A549 (cell line): ENCODE measurements at regions not wholly inside any gene's neighbourhood (a gene's known extent, or its start where the extent isn't known, plus 50 kb on each side); places are given as distances from the start of the nearest gene placed in this dataset.

Source experiments
- ATAC-seq, 2 experiments: fragments of 200-7000 bp in 1 of 2; fragments of >200 bp in 1 of 2; cut with Nextera tagmentation in 1 of 2; cut with Tn5 transposase in 1 of 2; 3 replicates each; pipeline versions ENCODE4 v1.8.0 to v1.9.1; 2018 to 2020; ENCODE audit warnings: mild to moderate bottlenecking in 1 of 2, moderate library complexity in 1 of 2
- CTCF ChIA-PET: fragments of 300-600 bp; sonication (Branson Sonifier 250); formaldehyde crosslinking; extraction: SDS; loops from one replicate; lab custom pipeline; 2021; ENCODE audit warnings: antibody characterized with exemption, inconsistent platforms; lab: Yijun Ruan, JAX
- POLR2A ChIA-PET: fragments of 350-600 bp; formaldehyde crosslinking; extraction: SDS; loops from one replicate; lab custom pipeline; 2021; ENCODE audit warnings: antibody characterized with exemption, inconsistent platforms; lab: Yijun Ruan, JAX
- DNase-seq, 2 experiments: peaks; one replicate each; pipeline versions ENCODE4 v3.0.0 to v3.0.0-alpha.2; 2011 to 2016; ENCODE audit warnings: low read depth in 1 of 2, low spot score in 1 of 2
- FAIRE-seq: peaks from 2 replicates; lab custom pipeline; 2011; peaks lifted over from hg19 to GRCh38; lab: Jason Lieb, UNC
- H3K27ac ChIP-seq, 2 experiments: fragments of >200 bp; sonication (Bioruptor Twin); formaldehyde crosslinking; 3 replicates each; pipeline ENCODE4 v1.5.1; 2016 to 2017
- H3K4me1 ChIP-seq: fragments of >200 bp; sonication (Bioruptor Twin); formaldehyde crosslinking; 3 replicates; pipeline ENCODE4 v1.6.1; 2016
- H3K4me2 ChIP-seq: fragments of >200 bp; sonication (Bioruptor Twin); formaldehyde crosslinking; 3 replicates; pipeline ENCODE4 v1.6.1; 2016
- H3K4me3 ChIP-seq: fragments of >200 bp; sonication (Bioruptor Twin); formaldehyde crosslinking; 3 replicates; pipeline ENCODE4 v1.5.1; 2016
- H3K9me3 ChIP-seq: fragments of >200 bp; sonication (Bioruptor Twin); formaldehyde crosslinking; 3 replicates; pipeline ENCODE4 v1.6.1; 2016
- CBX2 ChIP-seq: fragments of 200-600 bp; sonication (generic); IDR thresholded peaks from 2 replicates; pipeline ENCODE4 v1.6.1; 2016; ENCODE audit warnings: low read depth, mild to moderate bottlenecking, borderline replicate concordance
- CBX8 ChIP-seq: fragments of 200-600 bp; sonication (generic); IDR thresholded peaks from 2 replicates; pipeline ENCODE4 v1.6.1; 2016
- CHD2 ChIP-seq: fragments of 150-350 bp; IDR thresholded peaks from 2 replicates; pipeline ENCODE4 v1.6.1; 2014; ENCODE audit warnings: low read length; ENCODE audit not compliant: partially characterized antibody
- CHD4 ChIP-seq: fragments of 200-600 bp; sonication (generic); IDR thresholded peaks from 2 replicates; pipeline ENCODE4 v1.6.1; 2016; ENCODE audit warnings: antibody characterized with exemption, mild to moderate bottlenecking, borderline replicate concordance
- EHMT2 ChIP-seq: fragments of 200-600 bp; sonication (generic); IDR thresholded peaks from 2 replicates; pipeline ENCODE4 v1.6.1; 2016; ENCODE audit warnings: antibody characterized with exemption, low read depth, mild to moderate bottlenecking, moderate library complexity
- EP300 ChIP-seq, 2 experiments: fragments of >200 bp; sonication (Bioruptor Twin); formaldehyde crosslinking; IDR thresholded peaks; 2 replicates in 1 of 2; 3 replicates in 1 of 2; pipeline ENCODE4 v1.6.1; 2016 to 2017
- FOSL2 ChIP-seq, 2 experiments: fragments of 450-650 bp in 1 of 2; fragments of >200 bp in 1 of 2; sonication (Bioruptor Twin) in 1 of 2; formaldehyde crosslinking; IDR thresholded peaks; 2 replicates each; pipeline versions ENCODE4 v1.5.0 to v1.6.1; 2016 to 2020; ENCODE audit warnings: mild to moderate bottlenecking in 1 of 2, moderate library complexity in 1 of 2
- HDAC2 ChIP-seq: fragments of 200-600 bp; sonication (generic); IDR thresholded peaks from 2 replicates; pipeline ENCODE4 v1.6.1; 2016
- HOXB13 ChIP-seq: fragments of 250-450 bp; sonication (Bioruptor Pico); IDR thresholded peaks from 2 replicates; pipeline ENCODE4 v1.5.0; 2020; ENCODE audit warnings: low read depth, mild to moderate bottlenecking, moderate library complexity
- HOXB5 ChIP-seq: fragments of 250-450 bp; sonication (Bioruptor Pico); IDR thresholded peaks from 2 replicates; pipeline ENCODE4 v1.5.0; 2020; ENCODE audit warnings: mild to moderate bottlenecking, moderate library complexity
- KDM5A ChIP-seq: fragments of 200-600 bp; sonication (generic); IDR thresholded peaks from 2 replicates; pipeline ENCODE4 v1.6.1; 2016; ENCODE audit warnings: antibody characterized with exemption, mild to moderate bottlenecking
- MAZ ChIP-seq: fragments of 150-350 bp; IDR thresholded peaks from 2 replicates; pipeline ENCODE4 v1.6.1; 2014; ENCODE audit warnings: antibody characterized with exemption, low read depth, low read length, borderline replicate concordance
- MYC ChIP-seq: IDR thresholded peaks from 2 replicates; pipeline ENCODE4 v1.6.1; 2012; ENCODE audit warnings: mild to moderate bottlenecking, inconsistent platforms, low read length, improper control_type of control experiment, borderline replicate concordance
- NFE2L2 ChIP-seq: fragments of 150-350 bp; conservative IDR thresholded peaks from 2 replicates; pipeline ENCODE4 v1.6.1; 2014; ENCODE audit warnings: low read length
- NPAS2 ChIP-seq: fragments of 250-450 bp; sonication (Bioruptor Pico); IDR thresholded peaks from 2 replicates; pipeline ENCODE4 v1.8.0; 2022; ENCODE audit warnings: mild to moderate bottlenecking, moderate library complexity, borderline replicate concordance
- NR3C1 ChIP-seq: fragments of >200 bp; sonication (Bioruptor Twin); formaldehyde crosslinking; IDR thresholded peaks from 3 replicates; pipeline ENCODE4 v1.6.1; 2017
- PHF8 ChIP-seq: fragments of 200-600 bp; sonication (generic); IDR thresholded peaks from 2 replicates; pipeline ENCODE4 v1.6.1; 2016; ENCODE audit warnings: low read depth, mild to moderate bottlenecking, antibody characterized with exemption, moderate library complexity, borderline replicate concordance
- POLR2A ChIP-seq: IDR thresholded peaks from 2 replicates; pipeline ENCODE4 v1.6.1; 2012; ENCODE audit warnings: mild to moderate bottlenecking, low read length
- POLR2AphosphoS2 ChIP-seq: conservative IDR thresholded peaks from 2 replicates; pipeline ENCODE4 v1.6.1; 2012; ENCODE audit warnings: low read length, improper control_type of control experiment, inconsistent platforms
- RAD21 ChIP-seq, 2 experiments: fragments of >200 bp in 1 of 2; sonication (Bioruptor Twin) in 1 of 2; formaldehyde crosslinking in 1 of 2; IDR thresholded peaks in 1 of 2; conservative IDR thresholded peaks in 1 of 2; 2 replicates in 1 of 2; 3 replicates in 1 of 2; pipeline ENCODE4 v1.6.1; 2012 to 2018; ENCODE audit warnings: inconsistent platforms in 1 of 2
- RCOR1 ChIP-seq: fragments of 150-350 bp; IDR thresholded peaks from 2 replicates; pipeline ENCODE4 v1.6.1; 2014; ENCODE audit warnings: antibody characterized with exemption, low read length, low read depth
- RFX5 ChIP-seq: fragments of 450-650 bp; IDR thresholded peaks from 2 replicates; pipeline ENCODE4 v1.7.1; 2014; ENCODE audit warnings: antibody characterized with exemption, mild to moderate bottlenecking, moderate library complexity
- ZFP36 ChIP-seq: fragments of 450-650 bp; IDR thresholded peaks from 2 replicates; pipeline ENCODE4 v1.6.1; 2014; ENCODE audit warnings: borderline replicate concordance; ENCODE audit not compliant: partially characterized antibody
- ZNF302 ChIP-seq: fragments of 250-450 bp; sonication (Bioruptor Pico); IDR thresholded peaks from 2 replicates; pipeline ENCODE4 v1.9.0; 2021; ENCODE audit warnings: inconsistent platforms, mild to moderate bottlenecking, moderate library complexity
- ZSCAN20 ChIP-seq: fragments of 250-450 bp; sonication (Bioruptor Pico); IDR thresholded peaks from 2 replicates; pipeline ENCODE4 v1.8.0; 2022; ENCODE audit warnings: mild to moderate bottlenecking, moderate library complexity
- WGBS: methylation state at CpG from one replicate; pipeline ENCODE4 v1.1.6; 2017; ENCODE audit errors: missing lambda C conversion rate; 5-methylcytosine and 5-hydroxymethylcytosine counted together
- TF ChIP-seq, protein P1 (sequence below): fragments of >200 bp; sonication (Bioruptor Twin); formaldehyde crosslinking; IDR thresholded peaks from 3 replicates; pipeline ENCODE4 v1.5.1; 2016
- TF ChIP-seq, protein P2 (sequence below): fragments of 150-350 bp; IDR thresholded peaks from 2 replicates; pipeline ENCODE4 v1.6.1; 2014; ENCODE audit warnings: low read depth, mild to moderate bottlenecking, low read length
- TF ChIP-seq, protein P3 (sequence below): fragments of 250-450 bp; sonication (Bioruptor Pico); IDR thresholded peaks from 2 replicates; pipeline ENCODE4 v1.5.0; 2020; ENCODE audit warnings: low read depth, mild to moderate bottlenecking, moderate library complexity

DNA sequence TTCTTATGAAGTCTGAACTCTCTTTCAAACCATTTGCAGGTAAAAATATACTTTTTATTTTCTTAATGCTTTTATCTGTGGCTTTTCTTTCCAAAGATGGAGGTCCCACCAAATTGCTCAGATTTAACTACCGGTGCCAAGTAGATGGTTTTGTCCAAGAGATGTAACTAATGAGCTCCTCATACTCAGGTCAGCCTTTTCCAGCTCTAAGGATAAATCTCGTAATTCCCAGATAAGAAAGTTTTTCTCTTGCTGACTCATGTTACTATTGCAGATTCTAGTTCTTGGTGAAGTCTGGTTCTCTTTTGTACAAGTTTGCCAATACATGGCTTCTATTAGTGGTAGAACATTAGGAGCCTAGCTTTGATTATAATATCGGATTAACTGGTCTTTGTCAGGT, 550.8 kb upstream of the ZNF804A start:
- CTCF ChIA-PET = interaction anchor here (0.9 kb wide), 1 partner anchor 12 kb away, joined by 4 read pairs; no protein-coding TSS in a partner anchor
- Histone ChIP-seq H3K4me1 (no peaks in the 10 kb centered on the region), H3K27ac (no peak overlapping the region), H3K4me2 (no peak overlapping the region), H3K4me3 (no peak overlapping the region), H3K9me3 (no peaks in the 10 kb centered on the region)
- WGBS = 59% methylated on average over 3 of the region's 3 CpGs
- ATAC-seq = no peak
- DNase-seq = no peak
- no peak for FAIRE-seq
- TF ChIP-seq NPAS2 (no peak), EHMT2 (no peak), ZFP36 (no peak), MYC (no peak), POLR2A (no peak), EP300 (IDR thresholded peaks at IDR 0.05) (no peak), CHD2 (no peak), CBX8 (no peak), ZNF302 (CRISPR knock-in tag) (no peak), KDM5A (no peak), RFX5 (no peak), CBX2 (no peak), CHD4 (no peak), NFE2L2 (no peak), NR3C1 (no peak), HOXB5 (no peak)
- POLR2A ChIA-PET = no interaction called here

DNA sequence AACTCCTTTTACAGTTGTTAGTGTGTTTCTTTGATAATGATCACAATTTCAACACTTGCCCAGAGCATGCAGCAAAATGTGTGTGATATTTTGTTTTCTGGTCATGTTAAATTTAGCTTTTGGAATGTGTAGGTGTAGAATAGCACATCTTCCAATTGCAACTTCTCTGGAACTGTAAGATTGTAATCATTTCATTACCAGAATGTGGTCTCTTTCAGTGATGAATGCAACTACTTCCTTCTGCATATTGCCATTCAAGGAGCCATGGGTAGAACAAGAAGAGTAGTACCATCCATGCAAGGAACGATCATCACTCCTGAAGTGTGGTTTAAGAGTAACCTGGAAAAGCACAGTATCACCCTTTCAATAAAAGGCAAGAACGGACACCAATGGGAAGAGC, 548.8 kb upstream of the ZNF804A start:
- Histone ChIP-seq H3K4me1 (no peaks in the 10 kb centered on the region), H3K4me2 (no peak overlapping the region), H3K4me3 (no peak overlapping the region), H3K9me3 (no peaks in the 10 kb centered on the region), H3K27ac (no peak overlapping the region)
- DNase-seq (no peak), ATAC-seq (no peak), FAIRE-seq (no peak)
- WGBS = 50% methylated on average over 2 of the region's 2 CpGs
- ChIA-PET POLR2A (no interaction called here), CTCF (no interaction called here)
- TF ChIP-seq EP300 (IDR thresholded peaks at IDR 0.05) (no peak), HDAC2 (no peak), NFE2L2 (no peak), POLR2AphosphoS2 (no peak), CBX8 (no peak), CHD4 (no peak), RCOR1 (no peak), MAZ (no peak), PHF8 (no peak), HOXB5 (no peak), POLR2A (no peak), MYC (no peak), FOSL2 (IDR thresholded peaks at IDR 0.05) (no peak), FOSL2 (CRISPR knock-in tag; IDR thresholded peaks at IDR 0.05) (no peak), ZSCAN20 (CRISPR knock-in tag) (no peak), HOXB13 (CRISPR knock-in tag) (no peak), RAD21 (conservative IDR thresholded peaks at IDR 0.05 in 1 of 2, IDR thresholded peaks at IDR 0.05 in 1 of 2) (no peak)
- TF ChIP-seq, protein P1, sequence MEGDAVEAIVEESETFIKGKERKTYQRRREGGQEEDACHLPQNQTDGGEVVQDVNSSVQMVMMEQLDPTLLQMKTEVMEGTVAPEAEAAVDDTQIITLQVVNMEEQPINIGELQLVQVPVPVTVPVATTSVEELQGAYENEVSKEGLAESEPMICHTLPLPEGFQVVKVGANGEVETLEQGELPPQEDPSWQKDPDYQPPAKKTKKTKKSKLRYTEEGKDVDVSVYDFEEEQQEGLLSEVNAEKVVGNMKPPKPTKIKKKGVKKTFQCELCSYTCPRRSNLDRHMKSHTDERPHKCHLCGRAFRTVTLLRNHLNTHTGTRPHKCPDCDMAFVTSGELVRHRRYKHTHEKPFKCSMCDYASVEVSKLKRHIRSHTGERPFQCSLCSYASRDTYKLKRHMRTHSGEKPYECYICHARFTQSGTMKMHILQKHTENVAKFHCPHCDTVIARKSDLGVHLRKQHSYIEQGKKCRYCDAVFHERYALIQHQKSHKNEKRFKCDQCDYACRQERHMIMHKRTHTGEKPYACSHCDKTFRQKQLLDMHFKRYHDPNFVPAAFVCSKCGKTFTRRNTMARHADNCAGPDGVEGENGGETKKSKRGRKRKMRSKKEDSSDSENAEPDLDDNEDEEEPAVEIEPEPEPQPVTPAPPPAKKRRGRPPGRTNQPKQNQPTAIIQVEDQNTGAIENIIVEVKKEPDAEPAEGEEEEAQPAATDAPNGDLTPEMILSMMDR = no peak
- TF ChIP-seq, protein P2, sequence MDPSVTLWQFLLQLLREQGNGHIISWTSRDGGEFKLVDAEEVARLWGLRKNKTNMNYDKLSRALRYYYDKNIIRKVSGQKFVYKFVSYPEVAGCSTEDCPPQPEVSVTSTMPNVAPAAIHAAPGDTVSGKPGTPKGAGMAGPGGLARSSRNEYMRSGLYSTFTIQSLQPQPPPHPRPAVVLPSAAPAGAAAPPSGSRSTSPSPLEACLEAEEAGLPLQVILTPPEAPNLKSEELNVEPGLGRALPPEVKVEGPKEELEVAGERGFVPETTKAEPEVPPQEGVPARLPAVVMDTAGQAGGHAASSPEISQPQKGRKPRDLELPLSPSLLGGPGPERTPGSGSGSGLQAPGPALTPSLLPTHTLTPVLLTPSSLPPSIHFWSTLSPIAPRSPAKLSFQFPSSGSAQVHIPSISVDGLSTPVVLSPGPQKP = no peak
- TF ChIP-seq, protein P3, sequence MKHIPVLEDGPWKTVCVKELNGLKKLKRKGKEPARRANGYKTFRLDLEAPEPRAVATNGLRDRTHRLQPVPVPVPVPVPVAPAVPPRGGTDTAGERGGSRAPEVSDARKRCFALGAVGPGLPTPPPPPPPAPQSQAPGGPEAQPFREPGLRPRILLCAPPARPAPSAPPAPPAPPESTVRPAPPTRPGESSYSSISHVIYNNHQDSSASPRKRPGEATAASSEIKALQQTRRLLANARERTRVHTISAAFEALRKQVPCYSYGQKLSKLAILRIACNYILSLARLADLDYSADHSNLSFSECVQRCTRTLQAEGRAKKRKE (CRISPR knock-in tag) = no peak
